Uterus (tissue), 3 donors: ENCODE measurements at regions not wholly inside any gene's neighbourhood (a gene's known extent, or its start where the extent isn't known, plus 50 kb on each side); places are given as distances from the start of the nearest gene placed in this dataset.

ENCODE experiments used
- DNase-seq, 2 donors: peaks; one replicate each; pipeline ENCODE4 v3.0.0-alpha.2; 2019 to 2020
- H3K27ac ChIP-seq, 2 donors: fragments of 200-600 bp; sonication (generic); 1 replicate in 1 of 2; 2 replicates in 1 of 2; pipeline ENCODE4 v1.5.1; 2016 to 2018
- H3K27me3 ChIP-seq, 2 donors: fragments of 200-600 bp; sonication (generic); one replicate each; pipeline ENCODE4 v1.5.1; 2018 to 2019; ENCODE audit warnings: control low read depth in 1 of 2
- H3K36me3 ChIP-seq, 2 donors: fragments of 200-600 bp; sonication (generic); one replicate each; pipeline ENCODE4 v1.5.1; 2019; ENCODE audit warnings: control low read depth in 1 of 2
- H3K4me1 ChIP-seq, 2 donors: fragments of 200-600 bp; sonication (generic); one replicate each; pipeline ENCODE4 v1.5.1; 2018 to 2019; ENCODE audit warnings: control low read depth in 1 of 2
- H3K4me3 ChIP-seq, 2 donors: fragments of 200-600 bp; sonication (generic); 1 replicate in 1 of 2; 2 replicates in 1 of 2; pipeline ENCODE4 v1.5.1; 2018 to 2019; ENCODE audit warnings: mild to moderate bottlenecking in 1 of 2
- H3K9me3 ChIP-seq, 2 donors: fragments of 200-600 bp; sonication (generic); one replicate each; pipeline ENCODE4 v1.5.1; 2019; ENCODE audit warnings: control low read depth in 1 of 2
- POLR2A ChIP-seq, 2 donors: fragments of 450-650 bp; IDR thresholded peaks; one replicate each; pipeline ENCODE4 v1.6.1; 2016; ENCODE audit warnings: antibody characterized with exemption in 2 of 2, mild to moderate bottlenecking in 1 of 2, moderate library complexity in 1 of 2
- intact Hi-C: fragments of 100-400 bp; cut with DNase I; formaldehyde crosslinking; loops from one replicate; pipeline ENCODE4 v1.15.1; 2023; ENCODE audit warnings: low total_unique reads
- TF ChIP-seq, protein P1 (sequence below), 4 experiments: fragments of 200-600 bp in 2 of 4; fragments of 450-650 bp in 2 of 4; sonication (generic) in 2 of 4; IDR thresholded peaks; one replicate each; pipeline ENCODE4 v1.5.1; 2016 to 2019; ENCODE audit warnings: antibody characterized with exemption in 4 of 4, mild to moderate bottlenecking in 2 of 4, moderate library complexity in 1 of 4
- donor health status: DM: yes; HTN: yes; CAD: no.

DNA sequence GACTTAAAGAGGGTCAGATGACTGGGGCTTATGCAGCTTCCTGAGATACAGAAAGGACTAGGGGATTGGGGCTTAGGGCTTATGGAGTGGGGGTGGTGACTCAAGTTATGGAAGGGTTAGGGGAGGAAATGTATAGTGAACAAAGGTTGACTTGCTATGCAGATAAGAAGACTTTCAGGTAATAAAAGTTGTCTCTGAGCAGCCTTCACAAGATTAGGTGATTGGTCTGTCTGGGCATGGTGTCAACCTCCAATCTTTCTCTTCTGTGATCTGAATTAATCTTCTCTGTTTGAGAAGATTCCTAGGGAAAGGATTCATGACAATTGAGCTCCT is 436.5 kb downstream of the SIPA1L2 start:
- no peaks in the 10 kb centered on the region for H3K36me3 ChIP-seq
- H3K4me1 ChIP-seq = no peaks in the 10 kb centered on the region
- DNase-seq = no peak
- H3K27ac ChIP-seq = no peak overlapping the region
- no peaks in the 10 kb centered on the region for H3K27me3 ChIP-seq
- intact Hi-C loops = no loop called here
- no peak overlapping the region for H3K4me3 ChIP-seq
- no peaks in the 10 kb centered on the region for H3K9me3 ChIP-seq
- TF ChIP-seq, protein P1, sequence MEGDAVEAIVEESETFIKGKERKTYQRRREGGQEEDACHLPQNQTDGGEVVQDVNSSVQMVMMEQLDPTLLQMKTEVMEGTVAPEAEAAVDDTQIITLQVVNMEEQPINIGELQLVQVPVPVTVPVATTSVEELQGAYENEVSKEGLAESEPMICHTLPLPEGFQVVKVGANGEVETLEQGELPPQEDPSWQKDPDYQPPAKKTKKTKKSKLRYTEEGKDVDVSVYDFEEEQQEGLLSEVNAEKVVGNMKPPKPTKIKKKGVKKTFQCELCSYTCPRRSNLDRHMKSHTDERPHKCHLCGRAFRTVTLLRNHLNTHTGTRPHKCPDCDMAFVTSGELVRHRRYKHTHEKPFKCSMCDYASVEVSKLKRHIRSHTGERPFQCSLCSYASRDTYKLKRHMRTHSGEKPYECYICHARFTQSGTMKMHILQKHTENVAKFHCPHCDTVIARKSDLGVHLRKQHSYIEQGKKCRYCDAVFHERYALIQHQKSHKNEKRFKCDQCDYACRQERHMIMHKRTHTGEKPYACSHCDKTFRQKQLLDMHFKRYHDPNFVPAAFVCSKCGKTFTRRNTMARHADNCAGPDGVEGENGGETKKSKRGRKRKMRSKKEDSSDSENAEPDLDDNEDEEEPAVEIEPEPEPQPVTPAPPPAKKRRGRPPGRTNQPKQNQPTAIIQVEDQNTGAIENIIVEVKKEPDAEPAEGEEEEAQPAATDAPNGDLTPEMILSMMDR (IDR thresholded peaks at IDR 0.05) = no peak
- no peak for TF ChIP-seq POLR2A (IDR thresholded peaks at IDR 0.05)

DNA sequence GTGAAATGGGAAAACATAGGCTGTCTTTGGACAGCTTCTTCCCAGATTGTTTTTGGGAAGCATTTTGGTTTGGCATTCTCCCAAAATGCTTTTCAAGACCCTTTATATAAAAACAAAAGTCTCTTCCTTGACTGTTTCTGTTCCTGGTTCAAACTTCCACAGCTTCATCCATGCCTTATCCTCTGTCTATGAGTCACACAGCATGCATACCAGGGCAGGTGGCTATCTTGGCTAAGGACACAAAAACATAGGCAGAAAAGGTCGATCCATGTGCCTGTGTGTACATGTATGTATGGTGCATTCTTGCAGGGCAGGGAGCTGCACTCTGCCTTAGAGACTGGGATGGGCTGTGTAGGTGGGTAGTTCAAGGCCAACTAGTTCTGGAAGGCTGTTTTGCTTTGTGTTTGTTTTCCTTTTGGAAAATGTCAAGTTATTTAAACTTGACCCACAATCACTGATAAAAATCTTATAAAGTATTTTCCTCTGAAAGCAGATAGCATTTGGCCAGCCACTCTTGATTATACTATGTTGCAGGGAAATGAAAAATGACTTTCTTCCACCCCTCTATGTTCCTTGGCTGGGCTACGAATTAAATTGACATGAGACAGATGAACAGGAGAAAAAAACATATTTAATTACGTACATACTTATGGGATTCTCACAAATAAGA is 437.0 kb downstream of the SIPA1L2 start:
- intact Hi-C loops = no loop called here
- DNase-seq = no peak
- Histone ChIP-seq H3K27ac (no peak overlapping the region), H3K36me3 (no peaks in the 10 kb centered on the region), H3K9me3 (no peaks in the 10 kb centered on the region), H3K27me3 (no peaks in the 10 kb centered on the region), H3K4me1 (no peaks in the 10 kb centered on the region), H3K4me3 (no peak overlapping the region)
- TF ChIP-seq, protein P1 (IDR thresholded peaks at IDR 0.05) = no peak
- no peak for TF ChIP-seq POLR2A (IDR thresholded peaks at IDR 0.05)

DNA sequence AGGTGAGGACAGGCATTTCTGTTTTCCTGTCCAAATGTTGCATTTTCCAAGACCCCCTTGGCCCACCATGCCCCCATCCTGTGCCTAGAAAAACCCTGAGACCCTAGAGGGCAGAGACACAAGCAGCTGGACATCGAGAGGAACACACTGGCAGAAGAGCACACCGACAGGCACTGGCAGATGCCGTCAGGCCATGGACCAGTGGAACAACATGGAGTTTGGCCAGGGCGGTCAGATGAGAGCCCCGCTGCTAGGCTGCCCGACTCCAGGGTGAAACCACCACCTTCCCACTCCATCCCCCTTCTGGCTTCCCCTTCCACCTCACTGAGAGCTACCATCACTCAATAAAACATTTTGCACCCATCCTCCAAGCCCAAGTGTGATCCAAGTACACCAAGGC is 438.4 kb downstream of the SIPA1L2 start:
- Histone ChIP-seq H3K4me3 (no peak overlapping the region), H3K4me1 (no peaks in the 10 kb centered on the region), H3K9me3 (no peaks in the 10 kb centered on the region), H3K27ac (no peak overlapping the region), H3K36me3 (no peaks in the 10 kb centered on the region), H3K27me3 (no peaks in the 10 kb centered on the region)
- no peak for DNase-seq
- intact Hi-C loops = no loop called here
- no peak for TF ChIP-seq POLR2A (IDR thresholded peaks at IDR 0.05)
- TF ChIP-seq, protein P1 (IDR thresholded peaks at IDR 0.05) = no peak

DNA sequence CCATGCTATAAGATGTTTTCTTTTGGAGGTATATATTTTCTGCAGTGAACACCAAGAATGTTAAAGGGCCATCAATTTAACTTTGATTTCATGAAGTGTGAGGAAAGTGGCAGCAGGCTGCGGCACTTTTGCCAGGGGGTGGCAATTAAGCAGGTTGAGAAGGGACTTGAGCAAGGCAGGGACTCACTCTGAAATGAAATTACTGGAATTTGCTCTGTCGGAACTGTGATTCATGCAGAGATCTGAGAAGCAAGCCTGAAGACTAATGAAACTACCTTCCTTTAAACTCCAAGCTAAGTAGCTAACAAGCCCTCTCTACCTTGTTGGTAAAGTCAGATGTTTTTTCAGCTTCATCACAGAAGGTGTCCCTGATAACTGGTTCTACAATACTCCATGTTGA is 441.6 kb downstream of the SIPA1L2 start:
- TF ChIP-seq POLR2A (IDR thresholded peaks at IDR 0.05) = no peak
- TF ChIP-seq, protein P1 (IDR thresholded peaks at IDR 0.05) = no peak
- DNase-seq = no peak
- H3K4me1 ChIP-seq = no peaks in the 10 kb centered on the region
- H3K4me3 ChIP-seq = no peak overlapping the region
- no peak overlapping the region for H3K27ac ChIP-seq
- H3K36me3 ChIP-seq = no peaks in the 10 kb centered on the region
- intact Hi-C loops = no loop called here
- no peaks in the 10 kb centered on the region for H3K9me3 ChIP-seq
- H3K27me3 ChIP-seq = no peaks in the 10 kb centered on the region

DNA sequence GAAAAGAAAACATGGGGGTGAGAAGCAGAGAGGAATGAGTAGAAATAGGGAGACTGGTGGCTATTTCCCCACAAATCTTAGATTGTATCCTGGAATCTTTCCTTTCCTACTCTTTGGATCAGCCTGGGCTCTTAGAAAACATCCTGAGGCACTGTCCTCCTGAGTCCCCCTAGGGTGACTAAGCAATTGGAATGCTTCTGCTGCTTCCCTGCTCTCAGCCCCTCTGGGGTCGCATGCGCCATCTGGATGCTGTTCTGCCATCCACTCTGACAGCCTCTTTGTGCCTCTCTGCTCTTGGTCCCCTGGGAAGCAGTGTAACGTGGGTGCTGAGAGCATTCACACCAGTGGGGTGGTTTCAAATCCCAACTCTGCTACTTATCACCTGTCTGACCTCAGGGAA is 443.0 kb downstream of the SIPA1L2 start:
- DNase-seq = no peak
- intact Hi-C loops = no loop called here
- H3K4me1 ChIP-seq = no peaks in the 10 kb centered on the region
- H3K4me3 ChIP-seq = no peak overlapping the region
- no peaks in the 10 kb centered on the region for H3K27me3 ChIP-seq
- no peaks in the 10 kb centered on the region for H3K36me3 ChIP-seq
- TF ChIP-seq, protein P1 (IDR thresholded peaks at IDR 0.05) = no peak
- no peak for TF ChIP-seq POLR2A (IDR thresholded peaks at IDR 0.05)
- H3K9me3 ChIP-seq = no peaks in the 10 kb centered on the region
- no peak overlapping the region for H3K27ac ChIP-seq
